GM03348 (cell line): ENCODE measurements at regions not wholly inside any gene's neighbourhood (a gene's known extent, or its start where the extent isn't known, plus 50 kb on each side); places are given as distances from the start of the nearest gene placed in this dataset.
A peak's percentile ranks its signal among the peaks of the same experiment; 100 is the strongest.

Experiments
- DNase-seq: peaks from one replicate; pipeline ENCODE4 v3.0.0; 2012; ENCODE audit warnings: low spot score

- no peak for DNase-seq
These were observed 160.6 kb upstream of the PLCXD3 start for GRCh38 chr5:41670854-41671479.

GRCh38 chr5:41670216-41670615, 159.8 kb upstream of the PLCXD3 start:
- no peak for DNase-seq

DNA sequence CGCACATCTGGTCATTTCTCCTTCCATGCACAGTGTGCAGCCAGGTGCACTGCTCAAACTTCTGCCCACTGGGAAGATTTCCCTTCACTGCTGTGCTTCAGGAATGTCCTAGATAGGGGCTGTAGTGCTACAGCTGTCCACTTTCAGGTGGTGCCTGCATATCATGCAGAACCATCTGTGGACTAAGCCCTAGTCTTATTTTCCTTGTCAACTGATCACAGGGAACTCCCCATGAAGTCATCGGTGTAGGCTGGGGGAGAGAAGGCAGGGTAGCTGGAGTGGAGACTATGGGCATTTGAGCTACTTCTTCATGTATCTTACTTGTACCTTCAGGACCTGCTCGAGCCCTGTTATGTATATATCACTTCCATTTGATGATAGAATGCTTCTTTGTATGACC, 150.9 kb upstream of the PLCXD3 start:
- no peak for DNase-seq

DNA sequence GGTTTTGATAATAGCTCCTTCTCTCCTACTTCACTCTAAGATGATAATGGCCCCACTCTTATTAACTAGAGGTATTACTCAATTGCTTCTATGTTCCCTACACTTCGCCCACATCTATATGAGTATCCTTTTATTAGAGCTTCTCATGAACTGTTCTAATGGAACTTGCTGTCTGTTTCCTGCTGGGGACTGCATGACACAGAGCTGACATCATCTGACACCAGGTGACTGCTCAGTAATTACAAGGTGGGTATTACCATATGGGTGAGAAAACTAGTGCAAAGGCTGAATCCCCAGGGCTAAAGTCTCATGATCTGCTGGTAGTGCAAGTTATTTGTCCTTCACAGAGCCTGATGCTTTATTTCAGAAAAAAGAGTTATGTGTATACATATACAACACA, 146.2 kb upstream of the PLCXD3 start:
- DNase-seq = no peak

DNA sequence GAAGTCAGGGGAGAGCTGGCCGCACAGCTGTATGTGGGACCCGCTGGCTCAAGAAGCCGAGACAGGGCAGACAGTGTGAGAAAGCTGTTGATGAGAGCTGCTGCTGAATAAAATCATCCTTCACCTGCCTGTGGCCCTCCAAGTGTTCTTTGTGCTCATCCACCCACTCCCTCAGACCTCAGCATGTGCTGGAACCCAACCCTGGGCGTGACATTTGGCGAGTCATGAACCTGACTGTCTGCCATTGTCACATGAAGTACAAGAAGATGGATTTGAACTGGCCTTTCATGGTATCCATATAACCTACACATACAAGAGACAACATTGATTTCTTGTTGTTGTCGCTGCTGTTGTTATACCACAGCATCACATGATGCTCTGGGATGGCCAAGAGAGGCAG, 139.7 kb upstream of the PLCXD3 start:
- DNase-seq = no peak

DNA sequence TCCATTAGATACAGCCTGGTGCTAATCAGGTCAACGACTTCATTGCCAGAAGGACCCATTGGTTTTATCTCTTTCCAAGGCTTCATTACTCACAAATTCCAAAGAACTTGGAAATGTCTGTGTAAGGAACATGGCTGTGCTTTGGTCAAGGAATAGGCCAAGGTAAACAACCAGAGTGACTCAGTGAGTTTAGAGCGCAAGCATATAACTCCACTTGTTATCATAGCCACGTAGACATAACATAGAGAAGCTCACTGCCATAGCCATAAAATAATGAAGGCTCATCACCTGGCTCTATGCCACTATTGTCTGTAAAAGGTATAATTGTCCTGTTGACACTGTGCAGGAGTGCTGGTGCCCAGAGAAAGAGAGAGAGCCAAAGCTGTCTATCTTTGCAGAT, 139.3 kb upstream of the PLCXD3 start:
- no peak for DNase-seq

- DNase-seq = no peak
These were observed 138.6 kb upstream of the PLCXD3 start for GRCh38 chr5:41648996-41649395.

DNA sequence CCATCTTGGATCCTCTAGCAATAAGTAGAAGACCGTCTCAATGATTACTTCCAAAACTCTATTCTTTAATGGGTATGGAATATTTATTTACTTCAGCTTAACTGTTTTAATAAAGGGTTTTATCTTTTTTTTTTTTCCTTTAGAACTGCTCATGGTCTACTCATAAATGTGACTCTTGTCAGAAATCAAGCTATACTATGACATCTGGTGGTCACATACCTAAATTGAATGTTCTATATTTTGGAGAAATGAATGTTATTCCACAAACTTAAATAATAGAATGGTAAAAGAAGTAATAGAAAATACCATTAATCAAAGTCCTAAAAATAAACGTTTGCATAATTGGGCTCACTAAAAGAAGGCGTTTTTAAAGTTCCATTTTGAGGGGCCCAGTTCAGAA, 131.2 kb upstream of the PLCXD3 start:
- peak; percentile 6 for DNase-seq

DNA sequence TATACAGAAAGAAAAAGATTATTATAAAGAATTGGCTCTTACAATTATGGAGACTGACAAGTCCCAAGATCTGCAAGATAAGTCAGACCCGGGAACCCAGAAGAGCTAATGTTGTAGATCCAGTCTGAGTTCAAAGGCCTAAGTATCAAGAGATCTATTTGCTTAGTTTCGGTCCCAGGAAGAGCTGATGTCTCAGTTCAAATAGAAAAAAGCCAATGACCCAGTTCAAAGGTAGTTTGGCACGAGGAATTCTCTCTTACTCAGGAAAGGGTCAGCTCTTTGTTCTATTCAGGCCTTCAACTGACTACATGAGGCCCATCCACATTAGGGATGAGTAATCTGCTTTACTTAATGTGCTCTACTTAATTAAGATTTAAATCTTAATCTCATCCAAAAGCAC, 128.3 kb upstream of the PLCXD3 start:
- no peak for DNase-seq

- peak; percentile 13 for DNase-seq
These were observed 127.5 kb upstream of the PLCXD3 start for GRCh38 chr5:41637869-41638268.

DNA sequence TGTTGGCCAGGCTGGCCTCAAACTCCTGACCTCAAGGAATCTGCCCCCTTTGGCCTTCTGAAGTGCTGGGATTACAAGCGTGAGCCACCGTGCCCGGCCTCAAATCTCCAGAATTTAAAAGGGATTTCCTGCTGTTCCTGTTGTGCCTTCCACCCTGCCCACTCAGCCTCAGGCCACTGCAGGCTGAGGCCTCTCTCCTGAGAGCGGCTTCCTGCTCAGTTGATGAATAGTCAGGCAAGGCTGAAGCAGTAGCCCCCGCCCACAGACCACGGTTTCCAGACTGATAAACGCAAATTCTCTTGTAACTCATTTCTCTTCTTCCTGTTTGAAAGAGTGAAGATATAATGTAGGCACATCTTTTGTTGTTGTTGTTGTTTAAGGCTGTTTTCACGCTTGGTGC, 127.0 kb upstream of the PLCXD3 start:
- DNase-seq = no peak

- DNase-seq = peak; percentile 23
These were observed 126.2 kb upstream of the PLCXD3 start for GRCh38 chr5:41636605-41637004.

DNA sequence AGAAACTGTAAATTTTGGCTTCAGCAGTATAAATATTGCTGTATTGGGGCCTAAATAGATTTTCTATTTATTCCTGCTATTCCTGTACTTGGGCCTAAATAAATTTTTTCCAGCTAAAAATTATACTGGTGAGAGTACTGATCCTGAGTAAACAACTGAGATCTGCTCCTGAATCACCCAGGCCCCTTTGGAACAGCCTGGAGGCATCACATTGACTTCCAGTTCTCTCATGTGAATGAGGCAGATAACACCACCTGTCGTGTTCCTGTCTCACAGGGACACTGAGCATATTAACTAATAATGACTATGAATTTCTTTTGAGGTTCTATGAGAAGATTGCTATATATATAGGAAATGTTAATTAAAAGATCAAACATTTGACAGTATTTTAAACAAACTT, 119.5 kb upstream of the PLCXD3 start:
- DNase-seq = no peak

- DNase-seq = no peak
These were observed 115.2 kb upstream of the PLCXD3 start for GRCh38 chr5:41625571-41625970.

DNA sequence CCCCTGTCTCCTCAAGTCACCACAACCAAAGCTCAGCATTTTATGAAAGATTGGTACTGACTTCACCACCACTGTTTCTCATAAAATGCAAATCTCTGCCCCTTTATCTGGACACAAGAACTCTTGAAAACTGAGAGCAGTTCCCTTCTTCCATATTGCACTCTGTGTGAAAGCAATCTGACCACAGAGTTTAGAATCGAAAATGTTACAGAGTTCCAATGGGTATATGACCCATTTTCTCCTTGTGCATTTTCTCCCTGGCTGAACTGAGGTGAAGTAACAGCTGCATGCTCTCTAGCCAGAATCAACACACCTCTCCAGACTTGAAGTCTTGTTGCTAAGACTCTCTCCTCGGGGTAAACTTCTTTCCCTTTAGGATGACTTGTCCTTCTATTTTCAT, 111.0 kb upstream of the PLCXD3 start:
- no peak for DNase-seq

DNA sequence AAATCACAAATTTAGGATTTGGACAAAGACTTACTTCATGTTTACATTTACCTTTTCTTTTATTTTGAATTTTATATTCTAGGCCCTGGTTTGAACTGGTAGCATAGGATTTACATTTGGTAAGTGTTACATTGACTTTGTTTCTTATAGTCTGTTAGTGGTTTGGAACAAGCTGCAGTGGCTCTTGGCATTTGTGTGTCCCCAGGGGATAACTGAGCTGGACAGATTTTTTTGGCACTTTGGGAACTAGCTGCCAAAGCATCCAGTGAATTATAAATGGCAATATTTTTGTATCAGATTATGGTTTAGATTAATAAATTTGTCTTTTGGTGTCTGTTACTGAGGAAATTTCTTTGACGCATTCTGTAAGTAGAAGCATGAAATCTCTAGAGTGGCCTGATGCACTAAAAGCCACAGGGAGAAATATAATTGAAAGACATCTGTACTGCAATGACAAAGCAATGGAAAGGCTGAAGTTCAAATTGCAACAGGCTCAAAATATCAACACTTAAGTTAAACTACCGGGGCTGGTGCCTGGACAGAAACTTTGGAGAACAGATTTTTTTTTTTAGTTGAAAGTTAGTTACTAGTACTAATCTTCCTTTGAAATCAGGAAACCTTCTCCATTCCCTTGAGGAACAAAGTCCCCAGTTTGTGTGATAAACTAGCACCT, 107.6 kb upstream of the PLCXD3 start:
- DNase-seq = no peak

DNA sequence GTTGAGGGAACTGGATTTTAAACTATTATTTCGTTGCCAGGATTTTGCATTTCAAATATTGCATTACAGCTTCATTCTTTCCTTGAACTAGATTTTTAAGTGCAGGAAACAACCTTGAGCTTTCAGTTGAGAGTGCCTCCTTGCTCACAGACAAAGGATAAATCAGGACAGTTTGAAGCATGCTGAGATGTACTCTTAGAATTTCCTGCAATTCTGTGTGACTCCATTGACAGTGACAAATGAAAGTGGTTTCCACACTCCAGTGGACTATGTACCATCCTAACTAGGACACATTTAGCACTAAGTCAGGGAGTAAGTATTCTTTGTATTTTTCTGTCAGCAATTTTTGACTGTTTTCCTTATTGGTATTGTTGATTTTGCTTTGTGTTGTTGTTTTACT, 100.0 kb upstream of the PLCXD3 start:
- no peak for DNase-seq

DNA sequence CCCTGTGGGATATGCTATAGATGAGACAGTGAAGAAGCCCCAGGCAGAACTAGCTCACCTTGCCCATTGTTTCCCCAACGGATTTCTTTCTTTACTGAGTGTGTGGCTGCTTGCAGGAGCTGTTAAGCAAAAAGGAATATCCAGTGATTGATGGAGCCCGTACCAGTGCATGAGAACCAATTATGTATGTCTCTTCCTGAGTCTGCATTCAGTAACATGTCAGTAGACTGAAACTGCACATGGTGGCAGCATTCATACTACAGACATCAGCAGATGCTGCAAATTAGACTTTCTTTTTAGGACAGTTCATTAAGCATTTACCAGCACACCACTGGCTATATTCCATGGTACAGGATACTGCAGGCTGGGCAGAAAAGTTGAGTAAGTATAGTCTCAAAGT, 90.3 kb upstream of the PLCXD3 start:
- no peak for DNase-seq

- peak; percentile 51 for DNase-seq
These were observed 87.6 kb upstream of the PLCXD3 start for GRCh38 chr5:41598011-41598410.

DNA sequence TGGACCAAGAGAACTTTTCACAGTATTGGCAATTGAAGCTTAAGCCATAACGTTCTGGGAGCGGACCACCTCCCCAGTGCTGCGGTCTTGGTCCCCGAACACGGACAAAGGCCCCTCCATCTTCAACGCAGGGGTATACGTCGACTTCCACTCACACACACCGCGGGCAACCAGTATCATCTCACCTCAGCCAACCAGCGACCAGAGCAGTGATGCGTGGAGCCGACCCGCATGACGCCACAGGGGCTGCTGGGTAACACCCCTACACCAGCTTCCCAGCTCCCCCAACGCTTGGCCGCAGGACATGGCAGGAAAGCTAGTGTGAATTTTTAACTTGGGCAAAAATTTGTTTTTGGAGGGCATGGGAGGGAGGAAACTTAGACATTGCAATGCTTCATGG, 77.3 kb upstream of the PLCXD3 start:
- DNase-seq = no peak

DNA sequence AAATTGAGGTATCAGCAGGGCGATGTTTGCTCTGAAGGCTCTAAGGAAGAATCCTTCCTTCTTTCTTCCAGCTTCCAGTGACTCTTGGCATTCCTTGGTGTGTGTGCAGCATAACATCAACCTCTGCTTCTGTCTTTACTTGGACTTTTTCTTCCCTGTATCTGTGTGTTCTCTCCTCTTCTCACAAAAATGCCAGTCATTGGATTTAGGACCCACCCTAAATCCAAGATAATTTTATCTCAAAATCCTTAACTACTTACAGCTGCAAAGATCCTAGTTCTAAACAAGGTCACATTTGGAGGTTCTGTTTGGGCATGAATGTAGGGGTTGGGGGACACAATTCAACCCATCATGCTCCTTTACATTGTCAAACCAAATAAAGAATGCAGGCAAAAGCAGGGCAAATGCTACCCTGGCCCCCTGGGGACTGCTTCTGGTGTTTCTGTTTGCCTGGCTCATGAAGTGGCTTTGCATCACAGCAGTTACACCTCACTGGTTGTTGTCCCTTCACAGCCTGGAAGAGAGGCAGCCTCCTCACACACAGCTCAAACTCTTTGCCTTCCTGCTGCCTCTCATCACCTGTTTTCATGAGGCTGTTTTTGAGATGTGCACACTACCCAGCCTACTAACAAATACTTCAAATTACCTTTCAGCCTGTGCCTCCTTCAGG, 64.8 kb upstream of the PLCXD3 start:
- DNase-seq = no peak

DNA sequence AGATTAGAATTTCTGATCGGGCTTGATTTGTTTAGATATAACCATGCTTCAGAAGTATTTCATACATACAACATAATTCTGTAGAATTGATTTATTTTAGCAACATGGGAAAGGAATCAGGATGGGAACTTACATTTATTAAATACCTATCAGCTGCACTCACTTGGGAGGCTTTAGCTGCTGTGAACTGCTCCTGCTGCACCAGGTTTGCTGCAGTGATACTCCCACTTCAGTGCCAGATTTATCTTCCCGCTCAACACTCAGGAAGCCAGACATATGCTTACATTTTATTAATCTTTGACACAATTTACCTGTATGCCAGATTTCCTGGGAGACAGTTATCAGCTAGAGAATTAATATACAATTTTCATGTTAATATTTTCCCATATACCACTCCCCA, 64.0 kb upstream of the PLCXD3 start:
- DNase-seq = no peak
